22Rv1 (cell line): ENCODE measurements at regions not wholly inside any gene's neighbourhood (a gene's known extent, or its start where the extent isn't known, plus 50 kb on each side); places are given as distances from the start of the nearest gene placed in this dataset.

Experiments used
- CTCF ChIP-seq: fragments of 450-650 bp; IDR thresholded peaks from 2 replicates; pipeline ENCODE4 v1.5.1; 2017; ENCODE audit warnings: mild to moderate bottlenecking
- ZFX ChIP-seq: fragments of 450-650 bp; IDR thresholded peaks from 2 replicates; pipeline ENCODE4 v1.6.1; 2017; ENCODE audit warnings: antibody characterized with exemption, borderline replicate concordance

GRCh38 chr13:73898276-73898675 is 235.9 kb downstream of the KLF12 start:
- TF ChIP-seq CTCF (no peak), ZFX (no peak)
